ENCODE measurements at regions not wholly inside any gene's neighbourhood (a gene's known extent, or its start where the extent isn't known, plus 50 kb on each side); places are given as distances from the start of the nearest gene placed in this dataset.

DNA sequence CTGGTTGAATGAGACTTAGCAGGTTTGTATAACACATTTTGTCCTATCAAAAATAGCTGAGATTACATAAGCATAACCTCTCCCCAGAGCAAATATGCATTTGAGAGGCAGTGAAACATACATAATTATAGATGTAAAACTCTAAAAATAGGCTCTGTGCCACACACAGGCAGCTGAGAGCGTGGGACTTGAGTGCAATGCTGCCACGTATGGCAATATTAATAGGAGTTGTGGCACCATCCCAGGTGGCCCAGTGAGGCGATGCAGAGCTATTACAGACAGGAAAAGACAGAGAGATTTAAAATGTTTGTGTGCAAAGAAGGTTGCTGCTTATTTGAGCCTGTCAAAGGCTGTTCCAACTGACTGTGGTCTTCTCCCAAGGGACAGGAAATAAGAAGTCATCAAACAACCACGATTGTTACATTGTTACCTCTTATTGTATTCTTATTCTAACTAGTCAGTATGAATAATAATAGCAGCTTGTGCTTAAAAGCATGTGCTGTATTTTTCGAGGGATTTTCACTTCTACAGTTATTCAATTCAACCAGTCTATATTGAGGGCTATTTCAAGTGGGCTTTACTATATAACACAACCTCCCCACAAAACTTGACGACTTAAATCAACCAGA lies 116.5 kb downstream of the SALL1 start:
- no peak for DNase-seq

DNA sequence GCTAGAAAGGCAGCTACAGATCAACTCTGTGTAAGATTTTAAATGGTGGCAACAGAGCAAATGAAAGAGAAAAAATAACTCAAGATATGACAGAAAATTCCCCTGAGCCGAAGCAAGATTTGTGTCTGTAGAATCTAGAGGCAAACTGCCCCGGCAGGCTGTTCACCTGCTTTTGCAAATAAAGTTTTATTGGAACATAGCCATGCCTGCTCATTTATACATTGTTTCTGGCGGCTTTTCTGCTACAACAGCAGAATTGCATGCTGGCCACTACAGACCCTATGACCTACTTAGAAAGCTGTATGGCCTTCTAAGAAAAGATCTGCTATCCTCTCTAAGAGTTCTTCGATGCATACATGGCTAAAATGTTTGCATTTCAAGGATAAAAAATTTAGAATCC lies 119.5 kb downstream of the SALL1 start:
- DNase-seq: no peak

- no peak for DNase-seq
Observed at GRCh38 chr16:51030516-51030915, 120.6 kb downstream of the SALL1 start.

GRCh38 chr16:51025588-51026290 lies 125.3 kb downstream of the SALL1 start:
- DNase-seq: no peak

- no peak for DNase-seq
Observed at GRCh38 chr16:51024703-51025102, 126.4 kb downstream of the SALL1 start.

DNA sequence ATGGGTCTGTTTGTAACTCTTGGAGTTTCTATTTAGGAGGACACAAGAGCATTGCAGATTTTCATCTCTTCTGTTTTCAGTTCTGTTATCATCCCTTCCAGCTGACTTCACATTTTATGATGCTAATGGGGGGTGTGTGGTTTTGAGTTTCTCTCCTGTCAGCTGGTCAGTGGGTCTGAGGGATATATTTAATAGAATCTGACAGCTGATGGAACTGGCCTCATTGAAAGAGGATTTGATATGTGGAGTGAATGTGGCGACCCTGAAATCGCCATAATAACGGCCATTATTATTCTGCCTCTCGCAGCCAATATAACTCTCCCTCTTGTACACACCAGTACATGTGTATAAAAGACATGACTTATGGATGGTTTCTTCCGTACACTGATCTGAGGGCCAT lies 128.1 kb downstream of the SALL1 start:
- DNase-seq: no peak

- no peak for DNase-seq
Observed at GRCh38 chr16:51019617-51020016, 131.5 kb downstream of the SALL1 start.

GRCh38 chr16:51017969-51018368 lies 133.1 kb downstream of the SALL1 start:
- DNase-seq: no peak

DNA sequence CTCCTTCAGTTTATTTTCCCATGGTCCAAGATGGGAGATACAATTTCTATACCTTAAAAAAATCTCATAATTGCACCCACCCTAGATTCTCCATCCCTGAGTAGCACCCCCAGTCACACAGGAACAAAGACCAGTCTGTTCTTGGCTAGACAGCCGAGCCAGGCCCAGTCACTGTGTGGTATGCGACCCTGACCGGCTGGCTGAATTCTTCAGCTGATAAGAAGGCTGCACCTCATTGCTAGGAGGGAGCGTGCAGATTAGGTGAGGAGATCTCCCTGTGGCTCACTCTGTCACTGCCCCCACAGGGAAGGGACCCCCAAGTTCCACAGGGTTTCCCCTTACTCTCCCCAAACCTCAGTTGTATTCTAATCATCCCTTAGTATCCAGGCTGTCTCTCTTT lies 138.7 kb downstream of the SALL1 start:
- DNase-seq: no peak

DNA sequence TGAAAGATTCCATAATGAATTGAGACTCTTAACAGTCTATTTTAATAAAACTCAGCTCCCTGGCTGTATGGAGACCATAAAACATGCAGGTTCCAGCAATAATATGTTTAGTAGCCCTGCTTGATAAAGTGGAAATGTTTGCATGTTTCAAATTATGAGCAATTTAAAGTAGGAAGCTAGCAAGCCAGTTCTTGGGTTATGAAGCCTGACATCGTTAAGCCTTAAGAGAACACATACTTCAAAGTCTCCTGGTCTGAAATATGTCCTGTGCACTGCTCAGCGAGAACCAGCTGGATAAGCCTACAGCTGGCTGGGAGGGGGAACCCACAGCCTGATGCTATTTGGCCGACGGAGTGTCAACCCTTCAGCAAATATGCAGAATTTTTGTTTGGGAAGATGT lies 140.3 kb downstream of the SALL1 start:
- no peak for DNase-seq

- DNase-seq: no peak
Observed at GRCh38 chr16:51009813-51010212, 141.3 kb downstream of the SALL1 start.

DNA sequence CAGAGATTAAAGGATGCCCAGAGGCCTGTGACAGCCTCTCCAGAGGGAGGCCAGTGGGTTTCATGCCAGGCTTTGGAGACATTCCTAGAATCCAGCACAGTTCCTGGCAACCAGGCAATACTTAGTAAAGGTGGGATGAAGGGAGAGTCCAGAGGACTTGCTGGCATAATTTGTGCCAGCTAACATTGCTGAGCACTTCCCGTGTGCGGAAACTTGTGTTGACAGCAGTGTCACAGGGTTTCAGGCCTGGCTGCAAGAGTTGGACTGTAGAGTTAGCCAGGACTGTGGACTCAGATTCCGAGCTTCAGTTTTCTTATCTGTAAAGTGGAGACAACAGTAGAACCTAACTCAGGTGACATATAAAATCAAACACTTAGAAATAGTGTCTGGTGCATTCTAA lies 141.7 kb downstream of the SALL1 start:
- DNase-seq: no peak

GRCh38 chr16:51008607-51009006 lies 142.5 kb downstream of the SALL1 start:
- DNase-seq: no peak

- DNase-seq: no peak
Observed at GRCh38 chr16:51008037-51008436, 143.0 kb downstream of the SALL1 start.

DNA sequence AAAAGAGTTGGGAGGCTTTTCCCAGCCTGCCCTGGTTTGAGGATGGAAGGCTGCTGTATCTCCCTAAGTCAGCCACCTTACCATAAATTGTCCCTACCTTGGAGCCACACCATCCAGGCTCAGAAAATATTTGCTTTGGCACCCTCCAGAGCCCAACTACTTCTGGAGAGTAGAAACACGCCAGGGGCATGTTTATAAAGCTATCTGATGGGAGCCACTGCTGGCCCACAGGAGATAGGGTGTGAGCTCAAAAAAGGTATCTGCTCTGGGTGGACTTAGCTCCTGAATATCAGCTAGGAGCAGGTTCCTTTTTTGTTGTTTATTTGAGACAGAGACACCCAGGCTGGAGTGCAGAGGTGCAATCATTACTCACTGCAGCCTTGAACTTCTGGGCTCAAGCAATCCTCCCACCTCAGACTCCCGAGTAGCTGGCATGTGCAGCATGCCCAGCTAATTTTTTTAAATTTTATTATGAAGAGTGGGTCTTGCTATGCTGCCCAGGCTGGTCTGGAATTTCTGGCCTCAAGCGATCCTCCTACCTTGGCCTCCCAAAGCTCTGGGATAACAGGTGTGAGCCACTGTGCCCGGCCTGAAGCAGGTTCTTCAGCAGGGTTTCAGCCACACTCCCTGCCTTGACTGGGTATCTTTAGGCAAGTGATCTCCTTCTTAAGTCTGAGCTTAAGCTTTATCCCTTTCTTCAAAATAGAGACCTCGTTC lies 147.1 kb downstream of the SALL1 start:
- no peak for DNase-seq

DNA sequence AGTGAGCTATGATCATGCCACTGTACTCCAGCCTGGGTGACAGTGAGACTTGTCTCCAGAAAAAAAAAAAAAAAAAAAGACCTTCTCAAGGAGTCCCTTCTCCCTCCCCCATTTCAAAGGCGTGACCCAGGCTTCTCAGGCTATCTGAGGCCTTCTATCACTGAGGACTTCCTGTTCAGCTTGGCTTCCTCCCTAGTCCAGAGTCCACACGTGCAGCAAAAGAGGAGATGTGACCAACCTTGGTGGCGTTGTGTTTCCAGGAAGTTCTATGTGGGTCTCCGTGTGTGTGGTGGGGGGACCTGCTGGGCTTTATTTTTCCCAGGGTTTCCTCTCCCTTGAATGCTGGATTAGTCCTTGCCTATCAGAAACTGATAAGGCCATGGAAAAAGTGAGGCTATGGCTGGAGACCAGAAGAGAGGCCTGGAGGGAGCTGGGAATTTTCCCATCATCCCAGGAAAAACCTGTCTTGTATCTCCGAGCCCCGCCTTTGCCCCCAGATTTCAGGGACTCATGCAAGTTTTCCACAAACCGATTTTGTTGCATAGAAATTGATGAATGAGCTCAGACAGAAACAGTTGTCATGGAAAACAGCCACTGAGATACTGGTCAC lies 148.1 kb downstream of the SALL1 start:
- no peak for DNase-seq

GRCh38 chr16:50999181-50999580 lies 151.9 kb downstream of the SALL1 start:
- no peak for DNase-seq

- DNase-seq: no peak
Observed at GRCh38 chr16:50998411-50998810, 152.7 kb downstream of the SALL1 start.

GRCh38 chr16:50997679-50998078 lies 153.4 kb downstream of the SALL1 start:
- no peak for DNase-seq

DNA sequence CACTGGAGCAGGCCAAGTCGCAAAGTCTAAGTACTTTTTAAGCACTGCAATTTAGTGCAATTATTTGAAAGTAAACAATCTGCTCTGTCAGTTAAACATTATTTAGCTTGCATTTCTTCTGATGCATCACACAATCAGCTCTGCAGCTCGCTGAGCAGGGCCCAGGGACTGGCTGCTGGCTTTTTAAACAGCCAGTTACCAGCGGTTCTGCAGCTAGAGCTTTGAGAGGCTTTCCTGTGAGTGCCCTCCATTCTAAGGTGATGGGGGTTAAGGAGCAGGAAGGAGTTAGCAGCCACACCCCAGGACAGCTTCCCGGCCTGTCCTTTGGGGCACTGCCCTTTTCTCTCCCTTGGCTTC lies 154.3 kb downstream of the SALL1 start:
- no peak for DNase-seq

DNA sequence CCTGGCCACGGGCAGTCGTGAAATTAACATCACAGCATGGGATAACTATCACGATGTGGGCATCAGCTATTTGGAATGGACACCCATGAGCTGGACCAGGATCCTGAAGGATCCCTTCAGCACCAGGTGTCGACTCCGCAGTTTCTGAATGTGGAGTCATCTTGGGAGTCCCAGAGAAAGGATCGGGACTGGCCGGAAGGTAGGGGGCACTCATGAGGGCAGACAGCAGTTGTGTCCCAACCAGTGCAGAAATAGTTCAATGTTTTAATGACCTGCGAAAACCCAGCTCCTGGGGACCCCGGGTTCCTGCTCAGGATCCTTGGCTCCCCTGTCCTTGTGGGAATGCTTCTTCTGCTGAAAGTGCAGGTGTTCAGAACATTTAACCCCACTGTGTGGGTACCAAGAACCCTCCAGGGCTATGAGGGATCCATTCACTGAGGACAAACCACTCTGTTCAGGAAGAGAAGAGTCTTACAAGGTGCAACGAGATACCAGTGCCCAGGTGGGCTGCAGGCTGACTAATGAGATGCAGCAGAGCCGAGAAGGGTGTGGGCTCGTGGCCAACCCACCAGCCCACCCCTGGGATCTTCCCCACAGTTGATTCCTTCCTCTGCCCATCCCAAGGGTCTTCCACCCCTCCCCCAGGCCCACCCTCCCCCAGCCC lies 154.8 kb downstream of the SALL1 start:
- no peak for DNase-seq

- no peak for DNase-seq
Observed at GRCh38 chr16:50994995-50995394, 156.1 kb downstream of the SALL1 start.

GRCh38 chr16:50992350-50993032 lies 158.6 kb downstream of the SALL1 start:
- no peak for DNase-seq

Data from activated CD4-positive, CD25-positive, alpha-beta regulatory T cell treated with anti-CD3 and anti-CD28 coated beads, Interleukin-2, amount 50 U/mL, for 72 hours (primary cell).